ENCODE measurements at regions not wholly inside any gene's neighbourhood (a gene's known extent, or its start where the extent isn't known, plus 50 kb on each side); places are given as distances from the start of the nearest gene placed in this dataset.

- intact Hi-C loops (cut with micrococcal nuclease) = no loop called here
Observed at GRCh38 chr6:26302941-26303559, 61.9 kb upstream of the BTN3A2 start.

DNA sequence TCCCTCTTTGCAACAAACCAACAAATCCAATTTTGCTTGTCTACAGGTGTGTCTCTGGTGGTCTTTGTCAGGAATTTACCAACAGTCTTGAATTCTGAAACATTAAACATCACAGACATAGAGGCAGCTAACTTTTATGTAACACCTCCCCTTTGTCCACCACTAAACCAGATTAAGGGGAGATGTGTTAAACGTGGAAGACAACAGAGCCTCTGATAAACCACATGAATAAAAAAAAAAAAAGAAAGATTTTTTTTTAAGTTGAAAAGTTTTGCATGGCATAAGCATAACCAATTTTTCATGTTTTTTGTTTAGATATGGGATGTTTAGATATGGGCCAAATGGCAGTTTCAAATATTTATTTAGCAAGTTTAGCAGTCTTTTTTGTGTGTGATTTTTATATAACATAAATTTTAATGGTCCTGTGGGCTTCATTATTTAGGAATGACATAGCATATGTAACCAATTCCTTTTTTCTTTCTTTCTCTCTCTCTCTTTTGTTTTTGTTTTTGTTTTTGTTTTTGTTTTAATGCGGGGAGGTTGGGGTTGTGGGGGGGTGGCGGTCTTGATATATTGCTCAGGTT lies 60.7 kb upstream of the BTN3A2 start:
- intact Hi-C loops (cut with micrococcal nuclease) = loop anchor here (1.0 kb wide), 1 partner anchor 9 kb away; no protein-coding TSS in a partner anchor

- intact Hi-C loops (cut with micrococcal nuclease) = loop anchor here (1.0 kb wide), 3 partner anchors 10 to 33 kb away; a partner anchor contains a TSS
Observed at GRCh38 chr6:26304797-26305640, 60.0 kb upstream of the BTN3A2 start.

- intact Hi-C loops (cut with micrococcal nuclease) = loop anchor here (1.0 kb wide), 2 partner anchors 19 to 33 kb away; a partner anchor contains a TSS
Observed at GRCh38 chr6:26305641-26305969, 59.4 kb upstream of the BTN3A2 start.

GRCh38 chr6:26306232-26306631 lies 58.8 kb upstream of the BTN3A2 start:
- intact Hi-C loops (cut with micrococcal nuclease) = no loop called here

DNA sequence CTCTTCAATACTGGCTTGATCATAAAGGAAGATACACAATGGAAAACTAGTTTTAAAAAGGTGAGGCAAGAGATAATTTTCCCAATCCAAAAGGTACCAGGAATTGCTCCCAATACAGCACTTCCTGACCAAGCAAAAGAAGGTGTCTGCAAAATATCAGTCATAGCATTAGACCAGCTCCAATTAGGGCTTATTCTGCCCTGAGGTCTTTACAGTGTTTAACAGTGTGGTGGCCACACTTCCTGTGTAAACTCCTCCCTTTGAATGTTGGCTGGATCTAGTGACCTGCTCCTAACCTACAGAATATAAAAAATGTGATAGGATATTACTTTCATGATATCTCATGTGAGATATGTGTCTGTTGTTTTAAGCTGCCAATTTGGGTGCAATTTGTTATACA lies 57.1 kb upstream of the BTN3A2 start:
- intact Hi-C loops (cut with micrococcal nuclease) = no loop called here

GRCh38 chr6:26309731-26310142 lies 55.3 kb upstream of the BTN3A2 start:
- intact Hi-C loops (cut with micrococcal nuclease) = loop anchor here (5.0 kb wide), 1 partner anchor 132 kb away; no protein-coding TSS in a partner anchor

DNA sequence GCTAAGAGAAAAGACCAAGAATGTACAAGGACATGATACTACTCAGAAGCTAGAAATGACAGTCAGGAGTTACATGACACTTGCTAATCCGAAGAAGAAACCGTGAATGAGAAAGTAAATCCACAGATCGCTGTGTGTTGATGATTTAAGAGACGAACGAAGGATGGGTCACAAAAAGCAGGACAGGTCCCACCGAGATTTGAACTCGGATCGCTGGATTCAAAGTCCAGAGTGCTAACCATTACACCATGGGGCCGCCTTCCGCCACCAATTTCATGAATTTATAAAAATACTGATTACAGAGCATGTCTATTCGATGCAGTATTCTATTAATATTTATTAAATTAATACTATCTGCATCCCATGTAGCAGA lies 54.0 kb upstream of the BTN3A2 start:
- intact Hi-C loops (cut with micrococcal nuclease) = loop anchor here (5.0 kb wide), 1 partner anchor 134 kb away; no protein-coding TSS in a partner anchor

GRCh38 chr6:26311385-26312095 lies 53.5 kb upstream of the BTN3A2 start:
- intact Hi-C loops (cut with micrococcal nuclease) = loop anchor here (2.0 to 5.0 kb wide), 3 partner anchors 61 to 1579 kb away; a partner anchor contains a TSS

DNA sequence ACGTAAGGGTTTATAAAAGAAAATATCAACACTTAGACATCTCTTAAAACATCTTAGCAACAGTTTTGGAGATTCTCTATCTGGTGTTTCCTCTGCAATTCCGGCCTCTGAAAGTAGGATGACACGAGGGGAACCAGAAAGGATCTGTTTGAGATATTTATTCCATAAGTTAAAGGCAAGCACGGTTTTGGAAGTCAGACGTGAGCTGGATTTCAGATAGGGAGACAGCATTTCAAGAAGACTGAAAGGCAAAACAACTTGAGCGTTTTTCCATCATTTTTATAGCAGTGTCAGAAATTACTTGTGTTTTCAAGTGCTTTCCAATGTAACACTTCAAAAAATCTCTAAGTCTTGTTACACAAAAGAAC lies 52.9 kb upstream of the BTN3A2 start:
- intact Hi-C loops (cut with micrococcal nuclease) = loop anchor here (2.0 to 5.0 kb wide), 3 partner anchors 61 to 1579 kb away; a partner anchor contains a TSS

DNA sequence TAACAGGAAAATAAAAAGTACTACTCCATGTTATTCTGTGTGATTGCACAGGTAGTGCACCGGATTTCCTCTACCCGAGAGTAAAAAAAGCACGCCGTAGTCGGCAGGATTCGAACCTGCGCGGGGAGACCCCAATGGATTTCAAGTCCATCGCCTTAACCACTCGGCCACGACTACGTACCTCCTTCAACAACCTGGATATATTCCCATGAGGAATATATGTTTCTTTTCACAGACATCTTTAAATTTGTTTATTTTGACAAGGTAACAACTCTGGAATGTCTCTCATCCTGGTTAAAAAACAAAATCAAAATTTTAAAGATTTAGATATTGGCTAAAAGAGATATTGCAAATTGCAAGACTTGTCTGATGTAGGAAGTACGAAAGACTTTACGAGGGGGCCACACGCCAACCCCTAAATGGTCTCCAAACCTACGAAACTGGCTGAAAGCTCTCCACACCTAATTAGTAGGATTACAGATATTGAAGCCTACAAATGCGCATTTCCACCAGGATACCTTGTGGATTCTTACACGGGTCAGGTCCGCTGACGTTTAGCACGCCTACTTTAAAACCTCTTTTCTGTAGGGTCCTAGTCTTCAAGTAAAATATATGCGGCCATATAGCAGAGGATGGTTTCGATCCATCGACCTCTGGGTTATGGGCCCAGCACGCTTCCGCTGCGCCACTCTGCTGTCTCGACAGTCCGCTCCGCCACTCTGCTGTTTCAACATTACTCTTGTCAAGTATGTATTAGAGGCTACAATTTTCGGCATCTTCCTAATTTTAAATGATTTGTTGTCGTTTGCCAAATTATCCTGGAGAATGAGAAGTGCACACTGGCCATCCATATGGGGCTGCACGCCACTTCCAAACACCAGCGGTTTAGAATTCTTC lies 52.2 kb upstream of the BTN3A2 start:
- intact Hi-C loops (cut with micrococcal nuclease) = loop anchor here (1.0 to 5.0 kb wide), 11 partner anchors 10 to 1578 kb away; a partner anchor contains a TSS

Data from T-helper 1 cell treated with Interleukin-12 subunit alpha and Interleukin-12 subunit beta and Interleukin-4 antibody, amounts not matched to agents 30 ng/mL and 1 ng/mL, for 36 hours (primary cell).